ENCODE measurements at regions not wholly inside any gene's neighbourhood (a gene's known extent, or its start where the extent isn't known, plus 50 kb on each side); places are given as distances from the start of the nearest gene placed in this dataset.

- intact Hi-C loops (cut with DNase I): no loop called here
- Histone ChIP-seq H3K36me3 (no peaks in the 10 kb centered on the region), H3K9ac (ENCODE audit: low read depth in 2 of 2, low read length in 2 of 2) (no peak overlapping the region), H3K27ac (no peak overlapping the region), H3K27me3 (no peaks in the 10 kb centered on the region), H3K4me3 (no peak overlapping the region), H3K9me3 (no peaks in the 10 kb centered on the region), H3K4me1 (no peaks in the 10 kb centered on the region)
- TF ChIP-seq CTCF (IDR thresholded peaks at IDR 0.05): no peak
- no peak for DNase-seq
Observed at GRCh38 chr15:101573951-101574350, 78.2 kb downstream of the TM2D3 start.

- no peak for DNase-seq
- Histone ChIP-seq H3K27ac (no peak overlapping the region), H3K4me1 (no peaks in the 10 kb centered on the region), H3K9ac (ENCODE audit: low read depth in 2 of 2, low read length in 2 of 2) (no peak overlapping the region), H3K36me3 (no peaks in the 10 kb centered on the region), H3K4me3 (no peak overlapping the region), H3K9me3 (no peaks in the 10 kb centered on the region), H3K27me3 (no peaks in the 10 kb centered on the region)
- intact Hi-C loops (cut with DNase I): no loop called here
- no peak for TF ChIP-seq CTCF (IDR thresholded peaks at IDR 0.05)
Observed at GRCh38 chr15:101570241-101570640, 80.7 kb upstream of the PCSK6 start.

- Histone ChIP-seq H3K4me3 (peak overlapping the region; percentile 23), H3K9me3 (no peaks in the 10 kb centered on the region), H3K9ac (ENCODE audit: low read depth in 2 of 2, low read length in 2 of 2) (peak overlapping the region; percentile 40 to 44), H3K36me3 (no peaks in the 10 kb centered on the region), H3K4me1 (no peaks in the 10 kb centered on the region), H3K27me3 (no peaks in the 10 kb centered on the region), H3K27ac (peak overlapping the region; percentile 64)
- TF ChIP-seq CTCF (IDR thresholded peaks at IDR 0.05): no peak
- DNase-seq: peak; percentile 57
- intact Hi-C loops (cut with DNase I): no loop called here
Observed at GRCh38 chr15:101568821-101569555, 79.5 kb upstream of the PCSK6 start.

GRCh38 chr15:101568309-101568708 is 78.8 kb upstream of the PCSK6 start:
- H3K36me3 ChIP-seq: no peaks in the 10 kb centered on the region
- no peaks in the 10 kb centered on the region for H3K4me1 ChIP-seq
- H3K4me3 ChIP-seq: no peak overlapping the region
- H3K9ac ChIP-seq (ENCODE audit: low read depth in 2 of 2, low read length in 2 of 2): no peak overlapping the region
- no peaks in the 10 kb centered on the region for H3K9me3 ChIP-seq
- intact Hi-C loops (cut with DNase I): no loop called here
- peak; percentile 11 for DNase-seq
- TF ChIP-seq CTCF (IDR thresholded peaks at IDR 0.05): no peak
- H3K27ac ChIP-seq: no peak overlapping the region
- no peaks in the 10 kb centered on the region for H3K27me3 ChIP-seq

GRCh38 chr15:101566748-101567488 is 77.4 kb upstream of the PCSK6 start:
- Histone ChIP-seq H3K27ac (no peak overlapping the region), H3K27me3 (no peaks in the 10 kb centered on the region), H3K9ac (ENCODE audit: low read depth in 2 of 2, low read length in 2 of 2) (no peak overlapping the region), H3K4me3 (no peak overlapping the region), H3K9me3 (no peaks in the 10 kb centered on the region), H3K4me1 (no peaks in the 10 kb centered on the region), H3K36me3 (no peaks in the 10 kb centered on the region)
- no peak for TF ChIP-seq CTCF (IDR thresholded peaks at IDR 0.05)
- no peak for DNase-seq
- intact Hi-C loops (cut with DNase I): no loop called here
